ENCODE measurements at regions not wholly inside any gene's neighbourhood (a gene's known extent, or its start where the extent isn't known, plus 50 kb on each side); places are given as distances from the start of the nearest gene placed in this dataset.
A peak's percentile ranks its signal among the peaks of the same experiment; 100 is the strongest.

- H3K9ac ChIP-seq (ENCODE audit: insufficient read depth in 1 of 2, low read length in 2 of 2), result no peak overlapping the region
- no peaks in the 10 kb centered on the region for H3K9me3 ChIP-seq (ENCODE audit: control insufficient read depth in 4 of 4, insufficient read depth in 3 of 4, low read length in 3 of 4)
- no peaks in the 10 kb centered on the region for H3K4me1 ChIP-seq (ENCODE audit: control insufficient read depth in 5 of 5, insufficient read depth in 5 of 5, low read length in 5 of 5)
- H3K27ac ChIP-seq (ENCODE audit: low read depth in 1 of 2, low read length in 1 of 2), result no peak overlapping the region
- H3K27me3 ChIP-seq (ENCODE audit: control insufficient read depth in 3 of 3, insufficient read depth in 3 of 3, low read length in 2 of 3), result no peaks in the 10 kb centered on the region
- ATAC-seq (ENCODE audit: insufficient read depth, low FRiP score) (no peak), DNase-seq (no peak)
- H3K4me3 ChIP-seq, result no peak overlapping the region
- 91 to 96% methylated on average over 3 of the region's 3 CpGs for WGBS, 2 donors
- no peaks in the 10 kb centered on the region for H3K36me3 ChIP-seq (ENCODE audit: control insufficient read depth in 4 of 4, insufficient read depth in 4 of 4, low read length in 4 of 4)
- no peak for TF ChIP-seq CTCF (IDR thresholded peaks at IDR 0.05; ENCODE audit: control extremely low read depth, extremely low read depth)
Observed at GRCh38 chr18:59959073-59959472, 59.3 kb downstream of the PMAIP1 start.

DNA sequence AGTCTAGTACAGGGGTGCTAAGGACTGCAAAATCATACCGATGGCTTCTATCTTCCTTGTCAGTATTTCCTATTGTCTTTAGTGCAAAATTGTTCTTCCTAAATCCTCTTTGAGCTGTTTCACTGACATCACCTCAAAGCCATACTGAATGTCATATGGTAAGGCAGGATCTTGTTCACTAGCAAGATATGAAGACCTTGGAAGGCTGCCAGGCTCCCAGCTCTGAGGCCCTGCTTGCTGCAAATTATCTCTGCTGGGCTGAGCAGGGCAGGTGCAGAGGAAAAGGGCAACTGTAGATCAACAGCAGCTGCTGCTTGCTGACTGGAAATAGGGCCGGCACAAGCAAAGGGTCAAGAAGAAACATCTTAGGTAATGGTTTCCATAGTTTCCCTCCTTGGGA lies 58.2 kb downstream of the PMAIP1 start:
- ATAC-seq (ENCODE audit: insufficient read depth, low FRiP score), result no peak
- no peak overlapping the region for H3K4me3 ChIP-seq
- H3K9me3 ChIP-seq (ENCODE audit: control insufficient read depth in 4 of 4, insufficient read depth in 3 of 4, low read length in 3 of 4), result no peaks in the 10 kb centered on the region
- H3K27ac ChIP-seq (ENCODE audit: low read depth in 1 of 2, low read length in 1 of 2), result no peak overlapping the region
- no peak for TF ChIP-seq CTCF (IDR thresholded peaks at IDR 0.05; ENCODE audit: control extremely low read depth, extremely low read depth)
- peak; percentile 29 to 54 (median 38) for DNase-seq
- H3K4me1 ChIP-seq (ENCODE audit: control insufficient read depth in 5 of 5, insufficient read depth in 5 of 5, low read length in 5 of 5), result no peaks in the 10 kb centered on the region
- WGBS, 2 donors, result 15 to 17% methylated on average over 2 of the region's 2 CpGs
- no peaks in the 10 kb centered on the region for H3K36me3 ChIP-seq (ENCODE audit: control insufficient read depth in 4 of 4, insufficient read depth in 4 of 4, low read length in 4 of 4)
- no peak overlapping the region for H3K9ac ChIP-seq (ENCODE audit: insufficient read depth in 1 of 2, low read length in 2 of 2)
- H3K27me3 ChIP-seq (ENCODE audit: control insufficient read depth in 3 of 3, insufficient read depth in 3 of 3, low read length in 2 of 3), result no peaks in the 10 kb centered on the region

DNA sequence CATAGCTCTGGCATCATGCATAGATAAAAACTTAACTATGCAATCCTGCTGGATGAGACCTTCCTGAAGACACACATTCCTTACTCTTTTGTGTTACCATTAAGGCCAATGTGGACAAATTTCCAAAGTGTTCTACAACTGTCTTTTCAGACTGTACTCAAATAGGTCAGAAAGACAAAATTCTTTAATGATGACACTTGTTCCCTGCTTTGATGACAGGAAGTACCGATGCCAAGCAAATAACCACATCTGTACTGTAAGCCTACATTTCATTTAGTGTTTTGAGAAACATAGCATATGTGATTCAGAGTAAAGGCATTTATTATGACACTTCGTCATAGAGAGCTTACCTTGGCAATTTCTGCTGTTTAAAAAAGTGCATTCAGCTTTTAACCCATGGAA lies 55.0 kb downstream of the PMAIP1 start:
- Histone ChIP-seq H3K9ac (ENCODE audit: insufficient read depth in 1 of 2, low read length in 2 of 2) (no peak overlapping the region), H3K9me3 (ENCODE audit: control insufficient read depth in 4 of 4, insufficient read depth in 3 of 4, low read length in 3 of 4) (no peaks in the 10 kb centered on the region), H3K4me1 (ENCODE audit: control insufficient read depth in 5 of 5, insufficient read depth in 5 of 5, low read length in 5 of 5) (no peaks in the 10 kb centered on the region), H3K27me3 (ENCODE audit: control insufficient read depth in 3 of 3, insufficient read depth in 3 of 3, low read length in 2 of 3) (no peaks in the 10 kb centered on the region), H3K27ac (ENCODE audit: low read depth in 1 of 2, low read length in 1 of 2) (no peak overlapping the region), H3K4me3 (no peak overlapping the region), H3K36me3 (ENCODE audit: control insufficient read depth in 4 of 4, insufficient read depth in 4 of 4, low read length in 4 of 4) (no peaks in the 10 kb centered on the region)
- TF ChIP-seq CTCF (IDR thresholded peaks at IDR 0.05; ENCODE audit: control extremely low read depth, extremely low read depth), result no peak
- 67 to 71% methylated on average over 2 of the region's 2 CpGs for WGBS, 2 donors
- DNase-seq (no peak), ATAC-seq (ENCODE audit: insufficient read depth, low FRiP score) (no peak)

GRCh38 chr18:59954241-59954640 lies 54.4 kb downstream of the PMAIP1 start:
- Histone ChIP-seq H3K4me1 (ENCODE audit: control insufficient read depth in 5 of 5, insufficient read depth in 5 of 5, low read length in 5 of 5) (no peaks in the 10 kb centered on the region), H3K9me3 (ENCODE audit: control insufficient read depth in 4 of 4, insufficient read depth in 3 of 4, low read length in 3 of 4) (no peaks in the 10 kb centered on the region), H3K9ac (ENCODE audit: insufficient read depth in 1 of 2, low read length in 2 of 2) (no peak overlapping the region), H3K4me3 (no peak overlapping the region), H3K27ac (ENCODE audit: low read depth in 1 of 2, low read length in 1 of 2) (no peak overlapping the region), H3K36me3 (ENCODE audit: control insufficient read depth in 4 of 4, insufficient read depth in 4 of 4, low read length in 4 of 4) (no peaks in the 10 kb centered on the region), H3K27me3 (ENCODE audit: control insufficient read depth in 3 of 3, insufficient read depth in 3 of 3, low read length in 2 of 3) (no peaks in the 10 kb centered on the region)
- WGBS, 2 donors, result 37 to 57% methylated on average over 1 of the region's 1 CpG
- TF ChIP-seq CTCF (IDR thresholded peaks at IDR 0.05; ENCODE audit: control extremely low read depth, extremely low read depth), result no peak
- ATAC-seq (ENCODE audit: insufficient read depth, low FRiP score), result no peak
- no peak for DNase-seq
